Chondrocyte (in vitro differentiated cells): ENCODE measurements at regions not wholly inside any gene's neighbourhood (a gene's known extent, or its start where the extent isn't known, plus 50 kb on each side); places are given as distances from the start of the nearest gene placed in this dataset.

Source experiments
- DNase-seq: peaks from one replicate; pipeline ENCODE4 v3.0.0; 2021; ENCODE audit warnings: mixed read lengths, low spot score
- H3K27ac Mint-ChIP-seq: one replicate; pipeline ENCODE4 v1.8.0; 2021; ENCODE audit warnings: mild to moderate bottlenecking, moderate library complexity, mixed read lengths; ENCODE audit not compliant: unreplicated experiment
- H3K27me3 Mint-ChIP-seq: 2 replicates; pipeline ENCODE4 v1.8.0; 2021; ENCODE audit warnings: low read depth, mixed read lengths
- H3K36me3 Mint-ChIP-seq: 2 replicates; pipeline ENCODE4 v1.8.0; 2021; ENCODE audit warnings: low read depth, mixed read lengths
- H3K4me1 Mint-ChIP-seq: 2 replicates; pipeline ENCODE4 v1.8.0; 2021; ENCODE audit warnings: low read depth, mild to moderate bottlenecking, mixed read lengths
- H3K4me3 Mint-ChIP-seq: one replicate; pipeline ENCODE4 v1.8.0; 2021; ENCODE audit warnings: mild to moderate bottlenecking, moderate library complexity, mixed read lengths; ENCODE audit not compliant: unreplicated experiment
- H3K9me3 Mint-ChIP-seq: 2 replicates; pipeline ENCODE4 v1.8.0; 2021; ENCODE audit warnings: low read depth, mixed read lengths
- CTCF ChIP-seq: fragments of 200-600 bp; sonication (generic); IDR thresholded peaks from 2 replicates; pipeline ENCODE4 v1.5.0; 2021; ENCODE audit warnings: antibody characterized with exemption, mild to moderate bottlenecking, moderate library complexity

- no peak for TF ChIP-seq CTCF
- peaks cover 6% of the 10 kb centered on the region for H3K9me3 Mint-ChIP-seq
- no peak for DNase-seq
- H3K4me1 Mint-ChIP-seq, result no peaks in the 10 kb centered on the region
- no peak overlapping the region for H3K27ac Mint-ChIP-seq
- H3K36me3 Mint-ChIP-seq, result no peaks in the 10 kb centered on the region
- H3K27me3 Mint-ChIP-seq, result peaks cover 8% of the 10 kb centered on the region
- no peak overlapping the region for H3K4me3 Mint-ChIP-seq
Observed at GRCh38 chr9:117612317-117612716, 91.9 kb upstream of the TLR4 start.

GRCh38 chr9:117597977-117598376 lies 106.2 kb upstream of the TLR4 start:
- Mint-ChIP-seq H3K9me3 (peaks cover 19% of the 10 kb centered on the region), H3K4me1 (no peaks in the 10 kb centered on the region), H3K27ac (no peak overlapping the region), H3K36me3 (peaks cover 2% of the 10 kb centered on the region), H3K4me3 (no peak overlapping the region), H3K27me3 (peaks cover 2% of the 10 kb centered on the region)
- no peak for DNase-seq
- no peak for TF ChIP-seq CTCF

- Mint-ChIP-seq H3K27me3 (peaks cover 2% of the 10 kb centered on the region), H3K27ac (no peak overlapping the region), H3K9me3 (peaks cover 14% of the 10 kb centered on the region), H3K4me1 (no peaks in the 10 kb centered on the region), H3K36me3 (peaks cover 2% of the 10 kb centered on the region), H3K4me3 (no peak overlapping the region)
- no peak for TF ChIP-seq CTCF
- no peak for DNase-seq
Observed at GRCh38 chr9:117596678-117597077, 107.5 kb upstream of the TLR4 start.

GRCh38 chr9:117595650-117596049 lies 108.6 kb upstream of the TLR4 start:
- no peaks in the 10 kb centered on the region for H3K36me3 Mint-ChIP-seq
- no peak for DNase-seq
- H3K27me3 Mint-ChIP-seq, result peaks cover 2% of the 10 kb centered on the region
- no peak overlapping the region for H3K27ac Mint-ChIP-seq
- H3K4me1 Mint-ChIP-seq, result no peaks in the 10 kb centered on the region
- no peak overlapping the region for H3K4me3 Mint-ChIP-seq
- no peak for TF ChIP-seq CTCF
- peaks cover 6% of the 10 kb centered on the region for H3K9me3 Mint-ChIP-seq

GRCh38 chr9:117587263-117587662 lies 116.9 kb upstream of the TLR4 start:
- Mint-ChIP-seq H3K36me3 (no peaks in the 10 kb centered on the region), H3K9me3 (peaks cover 13% of the 10 kb centered on the region), H3K27me3 (no peaks in the 10 kb centered on the region), H3K4me1 (no peaks in the 10 kb centered on the region), H3K27ac (no peak overlapping the region), H3K4me3 (no peak overlapping the region)
- DNase-seq, result no peak
- no peak for TF ChIP-seq CTCF
